ENCODE measurements at regions not wholly inside any gene's neighbourhood (a gene's known extent, or its start where the extent isn't known, plus 50 kb on each side); places are given as distances from the start of the nearest gene placed in this dataset.

GRCh38 chr4:59024257-59024656, 1914.1 kb upstream of the IGFBP7 start:
- H3K4me3 ChIP-seq (ENCODE audit: low read depth, low read length): no peak overlapping the region
- TF ChIP-seq CTCF (IDR thresholded peaks at IDR 0.05; ENCODE audit: insufficient read depth, low read length, missing control alignments): no peak
- POLR2A ChIA-PET: no interaction called here
- DNase-seq (ENCODE audit: low read depth, low spot score): no peak
- CTCF ChIA-PET: no interaction called here

- ChIA-PET CTCF (no interaction called here), POLR2A (no interaction called here)
These were observed 1927.6 kb upstream of the IGFBP7 start for GRCh38 chr4:59037812-59038211.

GRCh38 chr4:59039046-59039445, 1928.9 kb upstream of the IGFBP7 start:
- TF ChIP-seq CTCF (IDR thresholded peaks at IDR 0.05; ENCODE audit: insufficient read depth, low read length, missing control alignments): no peak
- H3K4me3 ChIP-seq (ENCODE audit: low read depth, low read length): no peak overlapping the region
- ChIA-PET POLR2A (no interaction called here), CTCF (no interaction called here)
- no peak for DNase-seq (ENCODE audit: low read depth, low spot score)

More at GRCh38 chr4:59037812-59038211, 1927.6 kb upstream of the IGFBP7 start:
- TF ChIP-seq CTCF (IDR thresholded peaks at IDR 0.05; ENCODE audit: insufficient read depth, low read length, missing control alignments): no peak
- no peak overlapping the region for H3K4me3 ChIP-seq (ENCODE audit: low read depth, low read length)
- DNase-seq (ENCODE audit: low read depth, low spot score): no peak

GRCh38 chr4:59044286-59044900, 1934.2 kb upstream of the IGFBP7 start:
- TF ChIP-seq CTCF (IDR thresholded peaks at IDR 0.05; ENCODE audit: insufficient read depth, low read length, missing control alignments): no peak
- POLR2A ChIA-PET: no interaction called here

GRCh38 chr4:59054086-59054485, 1943.9 kb upstream of the IGFBP7 start:
- POLR2A ChIA-PET: no interaction called here
- TF ChIP-seq CTCF (IDR thresholded peaks at IDR 0.05; ENCODE audit: insufficient read depth, low read length, missing control alignments): no peak
- CTCF ChIA-PET: no interaction called here
- no peak overlapping the region for H3K4me3 ChIP-seq (ENCODE audit: low read depth, low read length)
- DNase-seq (ENCODE audit: low read depth, low spot score): no peak

More at GRCh38 chr4:59044286-59044900, 1934.2 kb upstream of the IGFBP7 start:
- H3K4me3 ChIP-seq (ENCODE audit: low read depth, low read length): no peak overlapping the region
- no peak for DNase-seq (ENCODE audit: low read depth, low spot score)
- CTCF ChIA-PET: no interaction called here

GRCh38 chr4:59057804-59058203, 1947.6 kb upstream of the IGFBP7 start:
- TF ChIP-seq CTCF (IDR thresholded peaks at IDR 0.05; ENCODE audit: insufficient read depth, low read length, missing control alignments): no peak
- H3K4me3 ChIP-seq (ENCODE audit: low read depth, low read length): no peak overlapping the region
- ChIA-PET CTCF (no interaction called here), POLR2A (no interaction called here)
- DNase-seq (ENCODE audit: low read depth, low spot score): no peak
